A673 (cell line): ENCODE measurements at regions not wholly inside any gene's neighbourhood (a gene's known extent, or its start where the extent isn't known, plus 50 kb on each side); places are given as distances from the start of the nearest gene placed in this dataset.

Source experiments
- EZH2 ChIP-seq: fragments of 200-600 bp; sonication (generic); IDR thresholded peaks from 2 replicates; pipeline ENCODE4 v1.6.1; 2017; ENCODE audit warnings: borderline replicate concordance, low read depth, mild to moderate bottlenecking, mixed read lengths, antibody characterized with exemption, low read length; ENCODE audit not compliant: poor library complexity, severe bottlenecking
- TF ChIP-seq, protein P1 (sequence below): fragments of 300-800, 200-600 bp; sonication (generic); conservative IDR thresholded peaks from 2 replicates; pipeline ENCODE4 v1.5.1; 2017; ENCODE audit warnings: low read depth, mild to moderate bottlenecking, antibody characterized with exemption, low read length, moderate library complexity, mixed read lengths

DNA sequence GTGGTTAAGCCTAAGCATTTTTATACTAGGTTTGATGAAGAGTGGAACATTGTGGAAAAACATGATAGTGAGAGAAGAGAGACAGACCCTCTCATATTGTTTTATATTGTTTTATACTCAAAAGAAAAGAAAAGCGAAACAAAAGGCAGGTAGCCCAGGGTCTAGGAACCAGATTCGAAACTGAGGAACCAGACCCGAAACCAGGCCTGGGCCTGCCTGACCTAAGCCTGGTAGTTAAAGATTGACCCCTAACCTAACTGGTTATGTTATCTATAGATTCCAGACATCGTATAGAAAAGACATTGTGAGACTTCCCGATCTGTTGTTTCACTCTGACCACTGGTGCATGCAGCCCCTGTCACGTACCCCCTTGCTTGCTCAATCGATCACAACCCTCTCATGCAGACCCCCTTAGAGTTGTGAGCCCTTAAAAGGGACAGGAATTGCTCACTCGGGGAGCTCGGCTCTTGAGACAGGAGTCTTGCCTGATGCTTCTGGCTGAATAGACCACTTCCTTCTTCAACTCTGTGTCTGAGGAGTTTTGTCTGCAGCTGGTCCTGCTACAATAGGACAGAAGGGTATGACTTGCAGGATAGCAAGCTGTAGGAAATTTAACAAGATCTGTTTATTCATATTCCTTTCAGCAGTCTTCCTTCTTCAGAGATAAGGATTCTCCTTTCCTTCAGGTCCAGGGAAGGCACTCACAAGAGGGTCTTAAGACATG, 147.1 kb upstream of the PLEKHA5 start:
- TF ChIP-seq, protein P1, sequence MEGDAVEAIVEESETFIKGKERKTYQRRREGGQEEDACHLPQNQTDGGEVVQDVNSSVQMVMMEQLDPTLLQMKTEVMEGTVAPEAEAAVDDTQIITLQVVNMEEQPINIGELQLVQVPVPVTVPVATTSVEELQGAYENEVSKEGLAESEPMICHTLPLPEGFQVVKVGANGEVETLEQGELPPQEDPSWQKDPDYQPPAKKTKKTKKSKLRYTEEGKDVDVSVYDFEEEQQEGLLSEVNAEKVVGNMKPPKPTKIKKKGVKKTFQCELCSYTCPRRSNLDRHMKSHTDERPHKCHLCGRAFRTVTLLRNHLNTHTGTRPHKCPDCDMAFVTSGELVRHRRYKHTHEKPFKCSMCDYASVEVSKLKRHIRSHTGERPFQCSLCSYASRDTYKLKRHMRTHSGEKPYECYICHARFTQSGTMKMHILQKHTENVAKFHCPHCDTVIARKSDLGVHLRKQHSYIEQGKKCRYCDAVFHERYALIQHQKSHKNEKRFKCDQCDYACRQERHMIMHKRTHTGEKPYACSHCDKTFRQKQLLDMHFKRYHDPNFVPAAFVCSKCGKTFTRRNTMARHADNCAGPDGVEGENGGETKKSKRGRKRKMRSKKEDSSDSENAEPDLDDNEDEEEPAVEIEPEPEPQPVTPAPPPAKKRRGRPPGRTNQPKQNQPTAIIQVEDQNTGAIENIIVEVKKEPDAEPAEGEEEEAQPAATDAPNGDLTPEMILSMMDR = no peak
- TF ChIP-seq EZH2 = no peak
